GM19328 (cell line): ENCODE measurements at regions not wholly inside any gene's neighbourhood (a gene's known extent, or its start where the extent isn't known, plus 50 kb on each side); places are given as distances from the start of the nearest gene placed in this dataset.
"Not testable (repeated sequence)": the region's sequence is repeated elsewhere in the genome, so short reads cannot be mapped to it uniquely, and the experiment has no call there.

Experiments used
- ATAC-seq: cut with Tn5 transposase; IDR thresholded peaks from one replicate; pipeline ENCODE4 v1.9.1; 2021; ENCODE audit warnings: mild to moderate bottlenecking, moderate library complexity; ENCODE audit not compliant: unreplicated experiment

GRCh38 chr7:36058020-36058592, 94.9 kb upstream of the EEPD1 start:
- ATAC-seq, result peak; percentile 64

GRCh38 chr7:36060388-36060787, 92.7 kb upstream of the EEPD1 start:
- not testable (repeated sequence) for ATAC-seq

GRCh38 chr7:36062154-36062815, 90.8 kb upstream of the EEPD1 start:
- ATAC-seq, result no peak

GRCh38 chr7:36064676-36065075, 88.4 kb upstream of the EEPD1 start:
- ATAC-seq, result no peak

GRCh38 chr7:36065563-36066342, 87.3 kb upstream of the EEPD1 start:
- ATAC-seq, result not testable (repeated sequence)

- no peak for ATAC-seq
Measured at GRCh38 chr7:36066343-36066664, 86.8 kb upstream of the EEPD1 start.

- ATAC-seq, result no peak
Measured at GRCh38 chr7:36070230-36070629, 82.8 kb upstream of the EEPD1 start.

- ATAC-seq, result no peak
Measured at GRCh38 chr7:36071605-36072004, 81.4 kb upstream of the EEPD1 start.

- ATAC-seq, result no peak
Measured at GRCh38 chr7:36072620-36073019, 80.4 kb upstream of the EEPD1 start.

- ATAC-seq, result no peak
Measured at GRCh38 chr7:36075561-36075960, 77.5 kb upstream of the EEPD1 start.

GRCh38 chr7:36076074-36076473, 77.0 kb upstream of the EEPD1 start:
- ATAC-seq, result no peak

GRCh38 chr7:36078816-36079360, 74.2 kb upstream of the EEPD1 start:
- no peak for ATAC-seq

- ATAC-seq, result no peak
Measured at GRCh38 chr7:36079446-36080025, 73.5 kb upstream of the EEPD1 start.

GRCh38 chr7:36080843-36081242, 72.2 kb upstream of the EEPD1 start:
- ATAC-seq, result no peak

- ATAC-seq, result no peak
Measured at GRCh38 chr7:36082216-36082615, 70.8 kb upstream of the EEPD1 start.

GRCh38 chr7:36082910-36083309, 70.1 kb upstream of the EEPD1 start:
- ATAC-seq, result no peak

GRCh38 chr7:36083626-36084380, 69.3 kb upstream of the EEPD1 start:
- ATAC-seq, result no peak

GRCh38 chr7:36084485-36085091, 68.5 kb upstream of the EEPD1 start:
- ATAC-seq, result no peak

- ATAC-seq, result no peak
Measured at GRCh38 chr7:36085096-36085495, 68.0 kb upstream of the EEPD1 start.

- no peak for ATAC-seq
Measured at GRCh38 chr7:36086571-36086970, 66.5 kb upstream of the EEPD1 start.
